HuH-7 (cell line): ENCODE measurements at regions not wholly inside any gene's neighbourhood (a gene's known extent, or its start where the extent isn't known, plus 50 kb on each side); places are given as distances from the start of the nearest gene placed in this dataset.

ENCODE experiments used
- DNase-seq: peaks from one replicate; pipeline ENCODE4 v3.0.0; 2011; ENCODE audit warnings: low spot score

GRCh38 chr6:21648475-21649050 is 55.0 kb downstream of the SOX4 start:
- DNase-seq: no peak

- DNase-seq: no peak
Measured at GRCh38 chr6:21653323-21653722, 59.8 kb downstream of the SOX4 start.

GRCh38 chr6:21653905-21654304 is 60.4 kb downstream of the SOX4 start:
- DNase-seq: no peak

GRCh38 chr6:21654361-21654760 is 60.8 kb downstream of the SOX4 start:
- DNase-seq: no peak

- no peak for DNase-seq
Measured at GRCh38 chr6:21663966-21664313, 70.4 kb downstream of the SOX4 start.

GRCh38 chr6:21664314-21665109 is 71.0 kb downstream of the SOX4 start:
- peak; percentile 43 for DNase-seq

- no peak for DNase-seq
Measured at GRCh38 chr6:21665110-21665391, 71.5 kb downstream of the SOX4 start.

- peak; percentile 22 for DNase-seq
Measured at GRCh38 chr6:21665392-21666200, 72.0 kb downstream of the SOX4 start.

GRCh38 chr6:21666201-21666691 is 72.7 kb downstream of the SOX4 start:
- DNase-seq: no peak

GRCh38 chr6:21666853-21667681 is 73.5 kb downstream of the SOX4 start:
- no peak for DNase-seq

GRCh38 chr6:21668795-21669194 is 75.2 kb downstream of the SOX4 start:
- DNase-seq: no peak

GRCh38 chr6:21676769-21677168 is 83.2 kb downstream of the SOX4 start:
- no peak for DNase-seq

GRCh38 chr6:21678990-21679389 is 85.4 kb downstream of the SOX4 start:
- DNase-seq: peak; percentile 39

- DNase-seq: no peak
Measured at GRCh38 chr6:21679761-21680265, 86.3 kb downstream of the SOX4 start.

- DNase-seq: no peak
Measured at GRCh38 chr6:21680611-21681010, 87.1 kb downstream of the SOX4 start.

- DNase-seq: no peak
Measured at GRCh38 chr6:21690489-21690888, 96.9 kb downstream of the SOX4 start.

GRCh38 chr6:21691685-21692346 is 98.3 kb downstream of the SOX4 start:
- no peak for DNase-seq

- DNase-seq: no peak
Measured at GRCh38 chr6:21692721-21693120, 99.2 kb downstream of the SOX4 start.

- DNase-seq: no peak
Measured at GRCh38 chr6:21694168-21694567, 100.6 kb downstream of the SOX4 start.

- no peak for DNase-seq
Measured at GRCh38 chr6:21707524-21708319, 114.2 kb downstream of the SOX4 start.

GRCh38 chr6:21708320-21708580 is 114.7 kb downstream of the SOX4 start:
- no peak for DNase-seq
